ENCODE measurements at regions not wholly inside any gene's neighbourhood (a gene's known extent, or its start where the extent isn't known, plus 50 kb on each side); places are given as distances from the start of the nearest gene placed in this dataset.
"Not testable (repeated sequence)": the region's sequence is repeated elsewhere in the genome, so short reads cannot be mapped to it uniquely, and the experiment has no call there.

DNA sequence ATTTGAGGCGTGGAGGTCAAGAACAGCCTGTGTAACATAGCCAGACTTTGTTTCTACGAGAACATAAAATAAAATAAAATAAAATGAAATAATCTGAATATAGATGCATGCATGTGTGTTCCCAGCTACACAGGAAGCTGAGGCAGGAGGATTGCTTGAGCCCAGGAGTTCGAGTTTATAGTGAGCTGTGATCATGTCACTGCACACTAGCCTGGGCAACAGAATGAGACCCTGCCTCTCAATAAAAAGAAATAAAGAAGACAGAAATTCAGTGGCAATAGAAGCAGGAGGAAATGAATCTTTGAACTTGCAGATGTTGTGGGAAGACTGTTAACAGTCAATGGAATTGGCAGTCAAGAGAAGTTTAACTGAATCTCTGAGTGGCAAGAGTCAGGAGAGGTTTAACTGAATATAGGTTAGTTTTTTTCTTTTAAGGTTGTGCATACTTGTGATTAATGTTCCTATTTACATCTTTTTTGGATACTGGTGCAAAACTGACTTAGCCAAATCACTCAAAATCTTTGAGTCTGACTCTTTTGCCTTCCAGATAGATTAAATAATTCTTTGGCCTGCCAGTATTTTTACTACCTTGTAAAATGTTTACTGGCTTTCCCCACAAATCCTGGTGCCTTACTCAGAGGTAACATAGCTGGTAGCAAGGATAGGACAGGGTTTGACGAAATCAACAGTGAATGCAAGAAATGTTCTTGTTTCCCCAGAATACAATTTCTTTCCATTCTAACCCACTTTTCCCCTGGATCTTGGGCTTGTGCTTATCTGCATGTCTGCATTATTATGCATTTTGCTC is 361.4 kb downstream of the PDCD6IP start:
- CTCF ChIA-PET: no interaction called here
- H3K36me3 Mint-ChIP-seq (ENCODE audit: insufficient read depth, unreplicated experiment): no peaks in the 10 kb centered on the region
- H3K4me3 Mint-ChIP-seq (ENCODE audit: low read depth, unreplicated experiment): no peak overlapping the region
- H3K27ac Mint-ChIP-seq (ENCODE audit: unreplicated experiment): no peak overlapping the region
- no peaks in the 10 kb centered on the region for H3K27me3 Mint-ChIP-seq (ENCODE audit: unreplicated experiment)
- TF ChIP-seq, protein P1, sequence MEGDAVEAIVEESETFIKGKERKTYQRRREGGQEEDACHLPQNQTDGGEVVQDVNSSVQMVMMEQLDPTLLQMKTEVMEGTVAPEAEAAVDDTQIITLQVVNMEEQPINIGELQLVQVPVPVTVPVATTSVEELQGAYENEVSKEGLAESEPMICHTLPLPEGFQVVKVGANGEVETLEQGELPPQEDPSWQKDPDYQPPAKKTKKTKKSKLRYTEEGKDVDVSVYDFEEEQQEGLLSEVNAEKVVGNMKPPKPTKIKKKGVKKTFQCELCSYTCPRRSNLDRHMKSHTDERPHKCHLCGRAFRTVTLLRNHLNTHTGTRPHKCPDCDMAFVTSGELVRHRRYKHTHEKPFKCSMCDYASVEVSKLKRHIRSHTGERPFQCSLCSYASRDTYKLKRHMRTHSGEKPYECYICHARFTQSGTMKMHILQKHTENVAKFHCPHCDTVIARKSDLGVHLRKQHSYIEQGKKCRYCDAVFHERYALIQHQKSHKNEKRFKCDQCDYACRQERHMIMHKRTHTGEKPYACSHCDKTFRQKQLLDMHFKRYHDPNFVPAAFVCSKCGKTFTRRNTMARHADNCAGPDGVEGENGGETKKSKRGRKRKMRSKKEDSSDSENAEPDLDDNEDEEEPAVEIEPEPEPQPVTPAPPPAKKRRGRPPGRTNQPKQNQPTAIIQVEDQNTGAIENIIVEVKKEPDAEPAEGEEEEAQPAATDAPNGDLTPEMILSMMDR (IDR thresholded peaks at IDR 0.05; ENCODE audit: unreplicated experiment): no peak
- no TSS peak for BruUV-seq (replicated peaks)
- DNase-seq: no peak
- intact Hi-C loops (cut with micrococcal nuclease; ENCODE audit: unreplicated experiment): no loop called here
- no peaks in the 10 kb centered on the region for H3K9me3 Mint-ChIP-seq (ENCODE audit: low read depth, unreplicated experiment)
- no peaks in the 10 kb centered on the region for H3K4me1 Mint-ChIP-seq (ENCODE audit: low read depth, unreplicated experiment)

DNA sequence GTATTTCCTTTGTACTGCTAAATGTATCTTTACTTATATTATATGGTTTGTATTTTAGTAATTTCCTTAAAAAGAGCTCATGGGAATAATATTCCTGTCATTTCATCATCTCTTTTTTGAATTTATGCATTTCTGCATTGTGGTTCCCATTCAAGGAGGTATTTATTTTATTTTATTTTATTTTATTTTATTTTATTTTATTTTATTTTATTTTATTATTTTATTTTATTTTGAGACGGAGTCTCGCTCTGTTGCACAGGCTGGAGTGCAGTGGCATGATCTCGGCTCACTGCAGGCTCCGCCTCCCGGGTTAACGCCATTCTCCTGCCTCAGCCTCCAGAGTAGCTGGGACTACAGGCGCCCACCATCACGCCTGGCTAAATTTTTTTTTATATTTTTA is 371.2 kb downstream of the PDCD6IP start:
- H3K4me1 Mint-ChIP-seq (ENCODE audit: low read depth, unreplicated experiment); H3K4me3 Mint-ChIP-seq (ENCODE audit: low read depth, unreplicated experiment); H3K27me3 Mint-ChIP-seq (ENCODE audit: unreplicated experiment); CTCF ChIA-PET; H3K9me3 Mint-ChIP-seq (ENCODE audit: low read depth, unreplicated experiment); intact Hi-C loops (cut with micrococcal nuclease; ENCODE audit: unreplicated experiment); H3K27ac Mint-ChIP-seq (ENCODE audit: unreplicated experiment); DNase-seq; BruUV-seq (replicated peaks); H3K36me3 Mint-ChIP-seq (ENCODE audit: insufficient read depth, unreplicated experiment): not testable (repeated sequence)

DNA sequence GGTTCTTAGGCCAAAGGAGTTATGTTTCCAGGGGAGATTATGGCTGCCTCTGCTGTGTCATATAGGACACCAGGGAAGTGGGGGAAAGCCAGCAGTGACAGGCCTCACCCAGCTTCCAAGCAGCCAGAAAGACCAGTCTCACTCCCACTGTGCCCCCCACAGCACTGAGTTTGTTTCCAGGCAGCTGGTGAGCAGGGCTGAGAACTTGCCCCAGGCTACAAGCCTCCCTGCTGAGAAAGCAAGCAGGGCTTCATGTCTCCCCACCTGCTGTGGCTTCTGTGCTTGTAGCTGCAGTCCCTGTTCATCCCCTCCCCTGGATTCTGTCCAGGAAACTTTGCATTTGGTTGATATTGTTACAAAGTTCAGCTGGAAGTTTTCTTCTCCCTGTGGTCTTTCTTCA is 376.3 kb downstream of the PDCD6IP start:
- Mint-ChIP-seq H3K4me1 (ENCODE audit: low read depth, unreplicated experiment) (no peaks in the 10 kb centered on the region), H3K4me3 (ENCODE audit: low read depth, unreplicated experiment) (no peak overlapping the region), H3K27ac (ENCODE audit: unreplicated experiment) (no peak overlapping the region), H3K27me3 (ENCODE audit: unreplicated experiment) (no peaks in the 10 kb centered on the region), H3K36me3 (ENCODE audit: insufficient read depth, unreplicated experiment) (no peaks in the 10 kb centered on the region), H3K9me3 (ENCODE audit: low read depth, unreplicated experiment) (no peaks in the 10 kb centered on the region)
- TF ChIP-seq, protein P1 (IDR thresholded peaks at IDR 0.05; ENCODE audit: unreplicated experiment): no peak
- CTCF ChIA-PET: no interaction called here
- no TSS peak for BruUV-seq (replicated peaks)
- intact Hi-C loops (cut with micrococcal nuclease; ENCODE audit: unreplicated experiment): no loop called here
- DNase-seq: no peak

DNA sequence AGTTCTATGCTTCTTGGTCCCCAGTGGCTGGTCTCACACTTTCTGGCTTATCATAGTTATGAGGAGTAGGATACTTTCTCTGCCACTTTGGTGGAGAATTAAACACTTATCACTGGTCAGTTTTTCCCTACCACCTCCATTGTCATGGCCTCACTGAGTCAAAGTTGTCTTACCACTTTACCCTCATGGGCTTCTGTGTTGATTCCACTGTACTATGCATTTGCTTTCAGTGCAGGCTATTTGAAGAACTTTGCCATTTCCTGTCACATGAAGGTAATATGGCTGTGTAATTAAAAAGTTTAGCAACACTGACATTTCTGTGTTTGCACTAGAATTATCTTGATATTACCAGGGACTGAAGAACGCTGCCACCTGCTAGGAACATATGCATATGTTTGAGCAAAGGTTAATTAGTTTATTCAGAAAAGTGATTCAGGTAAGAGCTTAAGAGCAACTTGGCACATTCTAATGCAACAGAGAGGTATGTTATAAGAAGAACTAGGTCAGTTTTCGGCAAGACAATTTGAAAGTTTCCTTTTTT is 377.3 kb downstream of the PDCD6IP start:
- TF ChIP-seq, protein P1 (IDR thresholded peaks at IDR 0.05; ENCODE audit: unreplicated experiment): no peak
- BruUV-seq (replicated peaks): no TSS peak

DNA sequence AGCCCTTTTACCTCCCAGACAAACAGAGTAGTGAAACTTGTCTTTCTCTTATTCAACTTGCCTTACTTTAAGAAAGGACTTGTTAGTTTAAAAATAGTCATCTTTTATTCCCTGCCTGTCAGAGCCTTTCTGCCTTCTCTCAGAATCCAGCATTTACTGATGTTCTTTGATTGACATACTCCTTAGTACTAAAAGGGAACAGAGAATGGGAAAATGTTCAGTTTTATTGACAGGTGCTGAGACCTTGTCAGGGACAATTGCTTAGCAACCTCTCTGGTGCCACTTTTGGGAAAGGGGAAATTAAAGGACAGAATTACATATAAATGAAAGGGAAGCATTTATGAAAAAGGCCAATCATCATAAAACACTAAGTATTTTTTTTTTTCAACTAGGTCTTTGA is 378.3 kb downstream of the PDCD6IP start:
- TF ChIP-seq, protein P1 (IDR thresholded peaks at IDR 0.05; ENCODE audit: unreplicated experiment): no peak
- Mint-ChIP-seq H3K9me3 (ENCODE audit: low read depth, unreplicated experiment) (no peaks in the 10 kb centered on the region), H3K27me3 (ENCODE audit: unreplicated experiment) (no peaks in the 10 kb centered on the region), H3K36me3 (ENCODE audit: insufficient read depth, unreplicated experiment) (no peaks in the 10 kb centered on the region), H3K4me3 (ENCODE audit: low read depth, unreplicated experiment) (no peak overlapping the region), H3K4me1 (ENCODE audit: low read depth, unreplicated experiment) (no peaks in the 10 kb centered on the region), H3K27ac (ENCODE audit: unreplicated experiment) (no peak overlapping the region)
- CTCF ChIA-PET: no interaction called here
- no peak for DNase-seq
- intact Hi-C loops (cut with micrococcal nuclease; ENCODE audit: unreplicated experiment): no loop called here
- BruUV-seq (replicated peaks): no TSS peak

More for the DNA sequence above, 377.3 kb downstream of the PDCD6IP start:
- H3K4me1 Mint-ChIP-seq (ENCODE audit: low read depth, unreplicated experiment): no peaks in the 10 kb centered on the region
- H3K27me3 Mint-ChIP-seq (ENCODE audit: unreplicated experiment): no peaks in the 10 kb centered on the region
- H3K27ac Mint-ChIP-seq (ENCODE audit: unreplicated experiment): no peak overlapping the region
- no peaks in the 10 kb centered on the region for H3K9me3 Mint-ChIP-seq (ENCODE audit: low read depth, unreplicated experiment)
- no peak overlapping the region for H3K4me3 Mint-ChIP-seq (ENCODE audit: low read depth, unreplicated experiment)
- intact Hi-C loops (cut with micrococcal nuclease; ENCODE audit: unreplicated experiment): no loop called here
- no peaks in the 10 kb centered on the region for H3K36me3 Mint-ChIP-seq (ENCODE audit: insufficient read depth, unreplicated experiment)
- DNase-seq: no peak
- CTCF ChIA-PET: interaction anchor here (0.7 kb wide), 1 partner anchor 19 kb away, joined by 3 read pairs; no protein-coding TSS in a partner anchor

All from Calu3 (cell line).